Kidney (tissue), 13 donors: ENCODE measurements at regions not wholly inside any gene's neighbourhood (a gene's known extent, or its start where the extent isn't known, plus 50 kb on each side); places are given as distances from the start of the nearest gene placed in this dataset.

Source experiments
- DNase-seq, 5 donors: peaks; one replicate each; pipeline ENCODE4 v3.0.0-alpha.2; 2013 to 2020
- FAIRE-seq: peaks from 2 replicates; lab custom pipeline; 2012; peaks lifted over from hg19 to GRCh38; lab: Jason Lieb, UNC
- H3K27ac ChIP-seq, 2 donors: one replicate each; pipeline ENCODE4 v1.7.0; 2013; ENCODE audit warnings: low read depth in 2 of 2, low read length in 2 of 2, inconsistent platforms in 1 of 2
- H3K27me3 ChIP-seq: one replicate; pipeline ENCODE4 v1.7.1; 2013; ENCODE audit warnings: low read length, inconsistent platforms; ENCODE audit not compliant: control insufficient read depth, insufficient read depth
- H3K36me3 ChIP-seq, 3 donors: one replicate each; pipeline versions ENCODE4 v1.7.0 to v1.7.1; 2013; ENCODE audit warnings: low read length in 3 of 3, control low read depth in 1 of 3, inconsistent platforms in 1 of 3; ENCODE audit not compliant: insufficient read depth in 3 of 3, control insufficient read depth in 2 of 3
- H3K4me1 ChIP-seq, 3 donors: one replicate each; pipeline versions ENCODE4 v1.7.0 to v1.7.1; 2013; ENCODE audit warnings: low read length in 3 of 3, inconsistent platforms in 1 of 3, low read depth in 1 of 3; ENCODE audit not compliant: control insufficient read depth in 2 of 3, insufficient read depth in 2 of 3
- H3K4me3 ChIP-seq, 3 donors: one replicate each; pipeline versions ENCODE4 v1.7.0 to v1.8.1; 2013; ENCODE audit warnings: low read length in 3 of 3, control low read depth in 1 of 3, inconsistent platforms in 1 of 3
- H3K9ac ChIP-seq, 3 donors: one replicate each; pipeline versions ENCODE4 v1.7.0 to v1.7.1; 2013; ENCODE audit warnings: low read length in 3 of 3, control low read depth in 1 of 3, inconsistent platforms in 1 of 3
- H3K9me3 ChIP-seq, 3 donors: one replicate each; pipeline versions ENCODE4 v1.7.0 to v1.7.1; 2013; ENCODE audit warnings: low read length in 3 of 3, control low read depth in 1 of 3, inconsistent platforms in 1 of 3; ENCODE audit not compliant: control insufficient read depth in 2 of 3, insufficient read depth in 1 of 3
- CTCF ChIP-seq: IDR thresholded peaks from 3 replicates; pipeline ENCODE4 v1.5.1; 2012; ENCODE audit warnings: mild to moderate bottlenecking, moderate library complexity, borderline replicate concordance; ENCODE audit not compliant: insufficient read depth; ENCODE audit errors: extremely low read depth
- intact Hi-C: fragments of 100-400 bp; cut with DNase I; formaldehyde crosslinking; loops from one replicate; pipeline ENCODE4 v1.11.1; 2022
- donor health status: control.
- donor health status: control.
- donor health status: control.
- donor health status: control.
- donor health status: control.
- donor health status: DM: yes; HTN: yes; CAD: no.
- donor health status: Normal renal cell carcinoma (clear cell type).

GRCh38 chr3:89698208-89698830 is 590.9 kb downstream of the EPHA3 start:
- no peak for FAIRE-seq
- no peaks in the 10 kb centered on the region for H3K9me3 ChIP-seq
- no peaks in the 10 kb centered on the region for H3K27me3 ChIP-seq
- H3K27ac ChIP-seq: no peak overlapping the region
- H3K9ac ChIP-seq: no peak overlapping the region
- no peak for TF ChIP-seq CTCF
- no peaks in the 10 kb centered on the region for H3K4me1 ChIP-seq
- intact Hi-C loops: no loop called here
- DNase-seq: no peak
- no peak overlapping the region for H3K4me3 ChIP-seq
- H3K36me3 ChIP-seq: no peaks in the 10 kb centered on the region

GRCh38 chr3:89699229-89699628 is 591.8 kb downstream of the EPHA3 start:
- Histone ChIP-seq H3K4me1 (no peaks in the 10 kb centered on the region), H3K27ac (no peak overlapping the region), H3K4me3 (no peak overlapping the region), H3K36me3 (no peaks in the 10 kb centered on the region), H3K9me3 (no peaks in the 10 kb centered on the region), H3K9ac (no peak overlapping the region), H3K27me3 (no peaks in the 10 kb centered on the region)
- no peak for FAIRE-seq
- no peak for TF ChIP-seq CTCF
- intact Hi-C loops: no loop called here
- DNase-seq: no peak

- H3K4me1 ChIP-seq: no peaks in the 10 kb centered on the region
- no peak for FAIRE-seq
- no peak for TF ChIP-seq CTCF
- no peak overlapping the region for H3K27ac ChIP-seq
- H3K9me3 ChIP-seq: no peaks in the 10 kb centered on the region
- H3K36me3 ChIP-seq: no peaks in the 10 kb centered on the region
- H3K27me3 ChIP-seq: no peaks in the 10 kb centered on the region
- intact Hi-C loops: no loop called here
- H3K4me3 ChIP-seq: no peak overlapping the region
- DNase-seq: no peak
- H3K9ac ChIP-seq: no peak overlapping the region
Measured at GRCh38 chr3:89699771-89700170, 592.4 kb downstream of the EPHA3 start.

GRCh38 chr3:89702404-89702803 is 595.0 kb downstream of the EPHA3 start:
- no peak for TF ChIP-seq CTCF
- no peaks in the 10 kb centered on the region for H3K27me3 ChIP-seq
- DNase-seq (no peak), FAIRE-seq (no peak)
- H3K9ac ChIP-seq: no peak overlapping the region
- H3K4me3 ChIP-seq: no peak overlapping the region
- H3K4me1 ChIP-seq: no peaks in the 10 kb centered on the region
- intact Hi-C loops: no loop called here
- H3K9me3 ChIP-seq: no peaks in the 10 kb centered on the region
- H3K27ac ChIP-seq: no peak overlapping the region
- no peaks in the 10 kb centered on the region for H3K36me3 ChIP-seq
